GM12878 (cell line): ENCODE measurements at regions not wholly inside any gene's neighbourhood (a gene's known extent, or its start where the extent isn't known, plus 50 kb on each side); places are given as distances from the start of the nearest gene placed in this dataset.

ENCODE experiments used
- ATAC-seq: fragments of 200-7000 bp; cut with Tn5 transposase; 3 replicates; pipeline ENCODE4 v1.9.1; 2020; ENCODE audit warnings: mild to moderate bottlenecking, moderate library complexity
- BruUV-seq: library from RNA; stranded (reverse); fragments of 400-500 nt; replicated peaks from 2 replicates; lab custom pipeline; 2021; lab: Mats Ljungman, UMichigan
- CTCF ChIA-PET: fragments of 300-600 bp; sonication (Branson Sonifier 250); formaldehyde crosslinking; extraction: SDS; loops from one replicate; lab custom pipeline; 2021; ENCODE audit warnings: inconsistent platforms; lab: Yijun Ruan, JAX
- POLR2A ChIA-PET: fragments of 350-600 bp; formaldehyde crosslinking; extraction: SDS; loops from one replicate; lab custom pipeline; 2021; ENCODE audit warnings: inconsistent platforms; lab: Charles Lee
- RAD21 ChIA-PET: fragments of 300-600 bp; sonication (Branson Sonifier 250); formaldehyde crosslinking; loops from one replicate; lab custom pipeline; 2023; ENCODE audit warnings: antibody characterized with exemption; ENCODE audit not compliant: unreplicated experiment; lab: Charles Lee
- SMC1A ChIA-PET: fragments of 300-600 bp; sonication (Branson Sonifier 250); formaldehyde crosslinking; loops from one replicate; lab custom pipeline; 2023; ENCODE audit not compliant: unreplicated experiment, uncharacterized antibody; lab: Charles Lee
- DNase-seq: peaks from one replicate; pipeline ENCODE4 v3.0.0-alpha.2; 2011; ENCODE audit warnings: low read depth, low spot score
- FAIRE-seq: peaks from 3 replicates; lab custom pipeline; 2011; peaks lifted over from hg19 to GRCh38; lab: Jason Lieb, UNC
- H2AFZ ChIP-seq: 2 replicates; pipeline ENCODE4 v1.6.0; 2011; ENCODE audit warnings: low read depth, low read length, control low read depth; ENCODE audit not compliant: control insufficient read depth
- H3K27ac ChIP-seq: 2 replicates; pipeline ENCODE4 v1.5.1; 2011; ENCODE audit warnings: control low read depth; ENCODE audit not compliant: control insufficient read depth, insufficient read depth
- H3K27me3 ChIP-seq, 2 experiments: replicated peaks in 1 of 2; 2 replicates each; pipeline versions ENCODE4 v1.6.0 to v1.6.1; 2011; ENCODE audit warnings: low read length in 1 of 2; ENCODE audit not compliant: control insufficient read depth in 2 of 2, insufficient read depth in 2 of 2
- H3K36me3 ChIP-seq, 2 experiments: 2 replicates each; pipeline ENCODE4 v1.5.1; 2011; ENCODE audit warnings: low read length in 1 of 2; ENCODE audit not compliant: control insufficient read depth in 2 of 2, insufficient read depth in 2 of 2
- H3K4me1 ChIP-seq: 2 replicates; pipeline ENCODE4 v1.6.1; 2011; ENCODE audit warnings: mild to moderate bottlenecking, low read length, moderate library complexity, mixed read lengths; ENCODE audit not compliant: control insufficient read depth, insufficient read depth
- H3K4me2 ChIP-seq: 2 replicates; pipeline ENCODE4 v1.6.0; 2011; ENCODE audit warnings: control low read depth; ENCODE audit not compliant: control insufficient read depth, insufficient read depth
- H3K4me3 ChIP-seq: fragments of 200-600 bp; sonication (generic); 2 replicates; pipeline ENCODE4 v1.5.1; 2016
- H3K79me2 ChIP-seq: 2 replicates; pipeline ENCODE4 v1.6.0; 2011; ENCODE audit warnings: low read length; ENCODE audit not compliant: control insufficient read depth, insufficient read depth
- H3K9ac ChIP-seq: 2 replicates; pipeline ENCODE4 v1.8.0; 2011; ENCODE audit warnings: low read length, control low read depth, mixed read lengths; ENCODE audit not compliant: control insufficient read depth, insufficient read depth
- H3K9me3 ChIP-seq: replicated peaks from 3 replicates; pipeline ENCODE4 v1.5.1; 2011; ENCODE audit warnings: mild to moderate bottlenecking, low read length; ENCODE audit not compliant: control insufficient read depth, insufficient read depth
- H4K20me1 ChIP-seq: 2 replicates; pipeline ENCODE4 v1.6.0; 2011; ENCODE audit not compliant: control insufficient read depth, insufficient read depth
- ATF7 ChIP-seq: fragments of 450-650 bp; IDR thresholded peaks from 2 replicates; pipeline ENCODE4 v1.6.1; 2016; ENCODE audit warnings: low read depth, mild to moderate bottlenecking
- CHD1 ChIP-seq: IDR thresholded peaks from 2 replicates; pipeline ENCODE4 v1.6.1; 2012; ENCODE audit warnings: low read depth, low read length, improper control_type of control experiment
- E2F8 ChIP-seq: fragments of 450-650 bp; IDR thresholded peaks from 2 replicates; pipeline ENCODE4 v1.6.1; 2018; ENCODE audit warnings: mild to moderate bottlenecking, low read depth, moderate library complexity; ENCODE audit not compliant: partially characterized antibody
- IRF4 ChIP-seq: IDR thresholded peaks from 2 replicates; pipeline ENCODE4 v1.6.1; 2011; ENCODE audit warnings: low read depth, low read length
- NFIC ChIP-seq: IDR thresholded peaks from 2 replicates; pipeline ENCODE4 v1.6.1; 2012; ENCODE audit warnings: low read depth, mild to moderate bottlenecking, inconsistent platforms, low read length, moderate library complexity
- NFYB ChIP-seq: IDR thresholded peaks from 2 replicates; pipeline ENCODE4 v1.6.1; 2011; ENCODE audit warnings: low read depth, mild to moderate bottlenecking, low read length, improper control_type of control experiment, moderate library complexity; ENCODE audit not compliant: insufficient read depth
- NR2C2 ChIP-seq: IDR thresholded peaks from 2 replicates; pipeline ENCODE4 v1.6.1; 2011; ENCODE audit warnings: borderline replicate concordance, low read depth; ENCODE audit not compliant: control insufficient read depth, insufficient read length
- PBX3 ChIP-seq: IDR thresholded peaks from 2 replicates; pipeline ENCODE4 v1.6.1; 2011; ENCODE audit warnings: mild to moderate bottlenecking, low read depth, low read length, moderate library complexity; ENCODE audit not compliant: insufficient replicate concordance
- POLR2A ChIP-seq: IDR thresholded peaks from 2 replicates; pipeline ENCODE4 v1.6.1; 2011; ENCODE audit warnings: low read depth, mild to moderate bottlenecking, low read length
- RELB ChIP-seq: fragments of 450-650 bp; IDR thresholded peaks from 2 replicates; pipeline ENCODE4 v1.6.1; 2017; ENCODE audit warnings: low read depth, mild to moderate bottlenecking, moderate library complexity
- STAT1 ChIP-seq: fragments of 450-650 bp; conservative IDR thresholded peaks from 2 replicates; pipeline ENCODE4 v1.6.1; 2014; ENCODE audit warnings: antibody characterized with exemption, mild to moderate bottlenecking
- YBX1 ChIP-seq: fragments of 450-650 bp; IDR thresholded peaks from 2 replicates; pipeline ENCODE4 v1.6.1; 2016; ENCODE audit warnings: antibody characterized with exemption
- ZBTB11 ChIP-seq: fragments of 450-650 bp; formaldehyde crosslinking; IDR thresholded peaks from 2 replicates; pipeline ENCODE4 v1.5.0; 2022; ENCODE audit warnings: mild to moderate bottlenecking, missing genetic modification characterization
- ZZZ3 ChIP-seq: IDR thresholded peaks from 2 replicates; pipeline ENCODE4 v1.6.1; 2011; ENCODE audit warnings: low read depth; ENCODE audit not compliant: control insufficient read depth, insufficient read length
- WGBS: methylation state at CpG from one replicate; pipeline ENCODE4 v1.1.6; 2016; ENCODE audit warnings: low lambda C conversion rate; ENCODE audit not compliant: insufficient replicate concordance, insufficient coverage; ENCODE audit errors: missing lambda C conversion rate; 5-methylcytosine and 5-hydroxymethylcytosine counted together
- in situ Hi-C: fragments of 300-500 bp; cut with MboI; formaldehyde crosslinking; loops from 9 replicates; pipeline ENCODE4 v1.14.3; 2018; ENCODE audit warnings: mixed read lengths
- intact Hi-C: fragments of 100-400 bp; cut with micrococcal nuclease; formaldehyde crosslinking; loops from one replicate; pipeline ENCODE4 v1.14.2; 2022; ENCODE audit not compliant: unreplicated experiment

GRCh38 chr20:40305303-40305702 lies 383.7 kb downstream of the MAFB start:
- Histone ChIP-seq H3K4me2 (no peak overlapping the region), H3K27ac (no peak overlapping the region), H3K4me3 (no peak overlapping the region), H4K20me1 (no peaks in the 10 kb centered on the region), H3K4me1 (no peaks in the 10 kb centered on the region), H3K79me2 (no peaks in the 10 kb centered on the region), H2AFZ (no peak overlapping the region), H3K36me3 (no peaks in the 10 kb centered on the region), H3K9me3 (no peaks in the 10 kb centered on the region), H3K9ac (no peak overlapping the region), H3K27me3 (0 out of 4 replicates have a peak, but pooled peaks cover 0 to 2% of the 10 kb centered on the region in 2 experiments)
- no peak for TF ChIP-seq NR2C2
- no peak for TF ChIP-seq CHD1
- no peak for TF ChIP-seq ZBTB11
- no peak for TF ChIP-seq E2F8
- no peak for TF ChIP-seq RELB
- no peak for TF ChIP-seq POLR2A
- no peak for TF ChIP-seq IRF4
- TF ChIP-seq ATF7, result no peak
- TF ChIP-seq NFIC, result no peak
- TF ChIP-seq YBX1, result no peak
- TF ChIP-seq NFYB, result no peak
- no peak for TF ChIP-seq ZZZ3
- TF ChIP-seq STAT1, result no peak
- TF ChIP-seq PBX3, result no peak
- SMC1A ChIA-PET, result no interaction called here
- intact Hi-C loops (no loop called here), in situ Hi-C loops (no loop called here)
- BruUV-seq, result no TSS peak
- POLR2A ChIA-PET, result no interaction called here
- no peak for FAIRE-seq
- 3% methylated on average over 2 of the region's 2 CpGs for WGBS
- ATAC-seq, result no peak
- CTCF ChIA-PET, result no interaction called here
- no peak for DNase-seq
- RAD21 ChIA-PET, result no interaction called here
